Activated CD8-positive, alpha-beta memory T cell treated with anti-CD3 and anti-CD28 coated beads, Interleukin-2, amount 10 ng/mL, durations not matched to agents 7 days and 5 days (primary cell): ENCODE measurements at regions not wholly inside any gene's neighbourhood (a gene's known extent, or its start where the extent isn't known, plus 50 kb on each side); places are given as distances from the start of the nearest gene placed in this dataset.

Experiments
- ATAC-seq: fragments of 150-1000 bp; cut with Tn5 transposase; one replicate; pipeline ENCODE4 v1.10.0; 2021; ENCODE audit warnings: moderate library complexity
- CTCF ChIA-PET: fragments of 350-600 bp; sonication (Branson Sonifier 250); formaldehyde crosslinking; loops from one replicate; lab custom pipeline; 2021; ENCODE audit warnings: antibody characterized with exemption; lab: Charles Lee
- DNase-seq: peaks from one replicate; pipeline ENCODE4 v3.0.0-alpha.2; 2020
- H3K27ac Mint-ChIP-seq: one replicate; pipeline ENCODE4 v1.8.0; 2021; ENCODE audit warnings: mild to moderate bottlenecking, mixed read lengths
- H3K27me3 Mint-ChIP-seq: one replicate; pipeline ENCODE4 v1.8.0; 2021; ENCODE audit warnings: mixed read lengths
- H3K36me3 Mint-ChIP-seq: one replicate; pipeline ENCODE4 v1.8.0; 2021; ENCODE audit warnings: mild to moderate bottlenecking, mixed read lengths
- H3K4me1 Mint-ChIP-seq: one replicate; pipeline ENCODE4 v1.8.0; 2021; ENCODE audit warnings: mixed read lengths
- H3K4me3 Mint-ChIP-seq: one replicate; pipeline ENCODE4 v1.8.0; 2021; ENCODE audit warnings: mild to moderate bottlenecking, moderate library complexity, mixed read lengths
- H3K9me3 Mint-ChIP-seq: one replicate; pipeline ENCODE4 v1.8.0; 2022; ENCODE audit warnings: low read depth, mixed read lengths

DNA sequence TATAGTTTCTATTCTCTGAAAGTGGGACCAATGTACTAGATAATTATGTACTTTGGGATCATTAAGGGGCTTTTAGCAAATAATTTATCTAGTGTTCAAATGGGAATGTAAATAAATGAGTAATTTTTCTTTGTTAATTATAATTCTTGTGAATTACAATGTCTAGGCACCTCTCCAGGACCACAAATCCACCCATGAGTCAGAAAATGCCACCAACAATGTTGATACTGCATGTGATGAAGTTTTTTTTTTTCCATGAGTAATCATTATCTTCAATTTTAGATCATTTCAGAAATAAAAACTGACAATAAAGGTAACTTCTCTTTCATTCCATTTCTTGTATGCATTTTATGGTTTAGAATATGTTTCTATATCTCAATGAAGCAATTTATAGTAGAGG is 470.3 kb downstream of the VRK1 start:
- no peak overlapping the region for H3K27ac Mint-ChIP-seq
- no peaks in the 10 kb centered on the region for H3K36me3 Mint-ChIP-seq
- CTCF ChIA-PET = no interaction called here
- no peak for ATAC-seq
- no peaks in the 10 kb centered on the region for H3K9me3 Mint-ChIP-seq
- no peak overlapping the region for H3K4me3 Mint-ChIP-seq
- no peaks in the 10 kb centered on the region for H3K4me1 Mint-ChIP-seq
- DNase-seq = no peak
- peaks cover 12% of the 10 kb centered on the region for H3K27me3 Mint-ChIP-seq

DNA sequence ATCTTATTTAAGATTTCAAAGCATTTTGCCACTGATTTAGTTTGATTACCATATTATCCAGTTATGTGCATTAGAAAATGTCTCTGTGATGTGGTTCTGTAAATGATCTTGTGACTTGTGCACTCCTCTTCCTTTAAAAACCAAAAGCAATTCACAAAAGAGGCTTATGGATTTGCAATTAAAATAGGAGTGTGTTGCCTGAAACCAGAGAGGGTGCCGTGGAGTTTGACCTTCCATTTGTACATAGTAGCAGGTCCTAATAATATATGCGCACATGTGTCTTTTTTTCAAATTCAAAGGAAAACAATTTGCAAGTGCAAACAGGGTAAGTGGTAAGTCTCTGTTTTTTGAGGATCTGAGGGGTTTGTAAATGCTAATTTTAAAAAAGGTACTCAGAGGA is 470.9 kb downstream of the VRK1 start:
- Mint-ChIP-seq H3K36me3 (no peaks in the 10 kb centered on the region), H3K27me3 (peaks cover 12% of the 10 kb centered on the region), H3K9me3 (no peaks in the 10 kb centered on the region), H3K4me1 (no peaks in the 10 kb centered on the region), H3K4me3 (no peak overlapping the region), H3K27ac (no peak overlapping the region)
- ATAC-seq = no peak
- CTCF ChIA-PET = no interaction called here
- DNase-seq = no peak

DNA sequence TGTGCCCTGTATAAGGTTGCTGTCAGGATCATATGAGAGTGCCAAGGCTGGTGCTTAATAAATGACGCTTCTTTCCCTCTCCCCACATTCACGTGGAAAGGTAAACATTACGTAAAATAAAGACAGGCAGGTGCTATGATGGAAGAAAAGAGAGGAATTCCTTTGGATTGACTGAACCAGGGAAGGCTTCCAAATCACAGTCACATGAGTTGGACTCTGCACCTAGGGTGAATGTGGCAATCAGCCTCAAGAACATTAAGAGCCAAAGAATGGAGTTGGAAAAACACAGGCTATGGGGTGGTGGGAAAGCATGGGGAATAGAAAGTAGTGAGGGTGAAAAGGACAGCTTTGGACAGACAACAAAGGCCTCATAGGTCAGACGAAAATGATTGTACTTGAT is 473.1 kb downstream of the VRK1 start:
- Mint-ChIP-seq H3K27ac (no peak overlapping the region), H3K36me3 (no peaks in the 10 kb centered on the region), H3K4me3 (no peak overlapping the region), H3K9me3 (no peaks in the 10 kb centered on the region), H3K27me3 (peaks cover 12% of the 10 kb centered on the region), H3K4me1 (no peaks in the 10 kb centered on the region)
- DNase-seq = no peak
- CTCF ChIA-PET = no interaction called here
- no peak for ATAC-seq

DNA sequence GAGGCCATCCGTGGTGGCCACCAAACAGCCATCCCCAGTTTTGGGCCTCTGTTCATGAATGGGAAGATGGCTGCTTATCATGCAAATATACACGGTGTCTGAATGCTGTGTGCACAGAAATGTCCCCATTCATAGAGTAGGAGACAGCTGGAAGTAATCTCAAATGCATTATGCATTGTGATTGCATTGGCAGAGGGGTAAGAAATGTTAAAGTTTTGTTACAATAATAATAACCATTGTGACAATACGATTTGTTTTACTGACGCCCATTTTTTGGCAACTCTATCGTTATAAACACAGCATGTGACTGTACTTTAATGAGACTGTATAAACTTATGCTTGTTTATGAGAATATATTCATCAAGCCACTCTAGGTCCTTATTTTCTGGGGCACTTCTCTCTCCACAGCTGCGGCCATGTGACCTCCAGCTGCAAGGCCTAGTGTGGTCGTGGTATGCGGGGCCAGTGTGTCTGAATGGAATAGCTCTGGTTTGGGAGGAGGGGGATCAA is 474.3 kb downstream of the VRK1 start:
- Mint-ChIP-seq H3K36me3 (no peaks in the 10 kb centered on the region), H3K9me3 (no peaks in the 10 kb centered on the region), H3K27me3 (peaks cover 16% of the 10 kb centered on the region), H3K4me1 (peaks cover 7% of the 10 kb centered on the region), H3K27ac (no peak overlapping the region), H3K4me3 (no peak overlapping the region)
- CTCF ChIA-PET = no interaction called here
- no peak for ATAC-seq
- no peak for DNase-seq

DNA sequence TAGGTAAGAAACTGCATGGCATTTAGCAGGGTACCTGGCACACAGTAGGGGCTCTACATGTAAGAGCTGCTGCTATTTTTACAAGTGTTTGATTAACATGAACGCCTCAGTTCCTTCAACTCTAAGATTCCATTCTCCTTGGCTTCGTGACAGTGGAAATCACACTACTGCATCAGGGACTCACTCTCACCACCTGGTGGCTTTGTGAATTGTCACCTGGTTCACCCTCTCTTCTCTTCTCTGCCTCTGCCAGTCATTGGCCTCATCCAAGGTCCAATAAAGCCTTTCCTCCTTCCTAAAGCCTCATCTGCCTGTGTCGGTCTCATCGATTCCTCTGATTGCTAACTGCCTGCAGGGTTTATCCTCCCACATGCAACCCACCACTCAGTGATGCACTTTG is 476.4 kb downstream of the VRK1 start:
- H3K9me3 Mint-ChIP-seq = no peaks in the 10 kb centered on the region
- DNase-seq (no peak), ATAC-seq (no peak)
- peaks cover 18% of the 10 kb centered on the region for H3K27me3 Mint-ChIP-seq
- H3K4me1 Mint-ChIP-seq = peaks cover 13% of the 10 kb centered on the region
- H3K27ac Mint-ChIP-seq = no peak overlapping the region
- no peak overlapping the region for H3K4me3 Mint-ChIP-seq
- CTCF ChIA-PET = no interaction called here
- no peaks in the 10 kb centered on the region for H3K36me3 Mint-ChIP-seq

DNA sequence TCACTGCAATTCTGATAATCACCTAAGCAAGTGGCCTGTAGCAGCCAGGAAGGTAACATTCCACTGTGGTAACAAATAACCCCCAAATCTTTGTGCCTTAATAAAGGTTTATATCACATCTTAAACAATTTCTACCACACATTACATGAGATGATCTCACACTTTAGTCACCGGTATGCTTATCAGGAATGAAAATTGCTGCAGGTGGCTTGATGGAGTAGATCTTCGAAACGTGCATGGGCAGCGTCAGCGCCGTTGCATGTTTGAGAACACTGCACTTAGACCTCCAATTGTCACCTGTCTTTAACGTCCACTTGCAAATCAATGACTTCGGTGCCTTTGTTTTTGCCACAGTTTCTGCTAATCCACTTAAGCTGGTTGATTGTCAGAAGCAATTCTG is 477.4 kb downstream of the VRK1 start:
- ATAC-seq = no peak
- CTCF ChIA-PET = no interaction called here
- H3K9me3 Mint-ChIP-seq = no peaks in the 10 kb centered on the region
- H3K4me3 Mint-ChIP-seq = no peak overlapping the region
- no peak overlapping the region for H3K27ac Mint-ChIP-seq
- H3K36me3 Mint-ChIP-seq = no peaks in the 10 kb centered on the region
- H3K4me1 Mint-ChIP-seq = peaks cover 13% of the 10 kb centered on the region
- H3K27me3 Mint-ChIP-seq = peaks cover 18% of the 10 kb centered on the region
- DNase-seq = no peak

DNA sequence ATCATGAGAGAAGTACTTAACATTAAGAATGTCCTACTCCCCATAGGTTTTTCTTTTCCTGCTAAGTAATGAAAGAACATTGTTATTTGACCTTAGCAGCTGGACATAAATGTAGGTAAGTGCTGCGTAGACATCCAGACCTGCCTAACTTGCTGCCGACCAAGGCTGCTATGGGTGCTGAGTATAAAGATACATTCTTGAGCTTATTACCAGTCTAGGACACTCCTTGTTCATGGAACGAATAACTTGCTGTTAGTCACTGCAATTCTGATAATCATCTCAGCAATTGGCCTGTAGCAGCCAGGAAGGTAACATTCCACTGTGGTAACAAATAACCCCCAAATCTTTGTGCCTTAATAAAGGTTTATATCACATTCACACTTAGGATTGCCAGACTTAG is 478.1 kb downstream of the VRK1 start:
- no peak overlapping the region for H3K4me3 Mint-ChIP-seq
- no peak overlapping the region for H3K27ac Mint-ChIP-seq
- H3K27me3 Mint-ChIP-seq = peaks cover 18% of the 10 kb centered on the region
- CTCF ChIA-PET = no interaction called here
- H3K36me3 Mint-ChIP-seq = no peaks in the 10 kb centered on the region
- peaks cover 13% of the 10 kb centered on the region for H3K4me1 Mint-ChIP-seq
- no peaks in the 10 kb centered on the region for H3K9me3 Mint-ChIP-seq
- no peak for DNase-seq
- no peak for ATAC-seq

DNA sequence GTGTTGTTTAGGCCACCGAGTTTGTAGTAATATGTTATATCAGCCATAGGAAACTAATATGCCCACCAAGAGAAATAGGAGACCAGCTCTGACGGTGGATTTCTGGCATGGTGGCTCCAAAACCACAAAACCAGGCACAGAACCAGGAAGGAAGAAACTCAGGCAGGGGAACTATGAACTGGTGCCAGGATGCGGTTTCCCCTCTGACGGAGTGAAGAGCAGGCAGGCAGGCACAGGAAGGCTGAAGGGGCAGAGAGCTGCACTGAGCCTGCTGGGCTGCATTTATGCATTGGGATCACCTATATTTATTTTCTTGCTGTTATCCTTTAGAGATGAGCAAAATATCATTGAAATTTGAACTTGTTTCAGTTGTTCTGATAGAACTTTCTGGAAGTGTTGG is 479.4 kb downstream of the VRK1 start:
- no peak overlapping the region for H3K27ac Mint-ChIP-seq
- CTCF ChIA-PET = no interaction called here
- DNase-seq = peak; percentile 43

DNA sequence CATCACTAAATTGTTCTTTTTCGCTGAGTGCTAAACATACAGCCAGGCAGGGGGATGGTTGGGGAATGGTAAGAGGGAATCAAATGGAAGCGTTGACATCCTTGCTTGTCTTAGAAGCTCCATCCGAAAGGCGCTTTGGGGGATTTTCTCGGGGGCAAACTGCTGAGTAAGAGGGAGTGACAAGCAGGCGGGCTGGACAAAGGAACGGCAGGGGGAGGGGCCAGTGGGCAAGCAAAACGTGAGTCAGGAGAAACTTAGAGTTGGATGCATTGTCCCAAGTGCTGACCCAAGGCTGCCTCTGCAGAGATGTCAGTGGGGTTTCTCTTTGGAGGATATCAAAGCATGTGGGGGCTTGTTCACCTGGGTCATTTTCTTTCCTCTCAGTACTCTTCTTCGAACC is 480.5 kb downstream of the VRK1 start:
- peaks cover 13% of the 10 kb centered on the region for H3K4me1 Mint-ChIP-seq
- no peak overlapping the region for H3K4me3 Mint-ChIP-seq
- ATAC-seq = no peak
- no peaks in the 10 kb centered on the region for H3K36me3 Mint-ChIP-seq
- CTCF ChIA-PET = interaction anchor here (0.6 kb wide), 1 partner anchor 12 kb away, joined by 3 read pairs; no protein-coding TSS in a partner anchor
- H3K9me3 Mint-ChIP-seq = no peaks in the 10 kb centered on the region
- H3K27ac Mint-ChIP-seq = no peak overlapping the region
- no peak for DNase-seq
- H3K27me3 Mint-ChIP-seq = peaks cover 15% of the 10 kb centered on the region

More for the DNA sequence above, 479.4 kb downstream of the VRK1 start:
- Mint-ChIP-seq H3K4me1 (peaks cover 13% of the 10 kb centered on the region), H3K36me3 (no peaks in the 10 kb centered on the region), H3K4me3 (no peak overlapping the region), H3K27me3 (peaks cover 18% of the 10 kb centered on the region), H3K9me3 (no peaks in the 10 kb centered on the region)
- ATAC-seq = no peak

DNA sequence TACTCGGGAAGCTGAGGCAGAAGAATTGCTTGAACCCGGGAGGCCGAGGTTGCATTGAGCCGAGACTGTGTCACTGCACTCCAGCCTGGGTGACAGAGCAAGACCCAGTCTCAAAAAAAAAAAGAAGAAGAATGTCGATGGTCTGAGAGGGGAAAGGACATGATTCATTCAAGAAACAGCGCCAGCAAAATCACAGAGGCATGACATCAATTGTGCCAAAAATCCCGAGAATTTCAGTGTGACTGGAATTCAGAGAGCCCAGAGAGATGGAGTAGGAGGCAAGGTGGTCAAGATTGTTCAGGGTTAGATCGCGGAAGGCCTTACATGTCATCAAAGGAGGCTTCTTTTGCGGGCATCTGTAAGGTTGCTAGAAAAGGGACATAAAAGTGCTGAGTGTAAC is 483.3 kb downstream of the VRK1 start:
- Mint-ChIP-seq H3K27me3 (peaks cover 20% of the 10 kb centered on the region), H3K27ac (no peak overlapping the region), H3K36me3 (no peaks in the 10 kb centered on the region), H3K9me3 (no peaks in the 10 kb centered on the region), H3K4me3 (no peak overlapping the region), H3K4me1 (peaks cover 13% of the 10 kb centered on the region)
- ATAC-seq (no peak), DNase-seq (no peak)
- CTCF ChIA-PET = no interaction called here

DNA sequence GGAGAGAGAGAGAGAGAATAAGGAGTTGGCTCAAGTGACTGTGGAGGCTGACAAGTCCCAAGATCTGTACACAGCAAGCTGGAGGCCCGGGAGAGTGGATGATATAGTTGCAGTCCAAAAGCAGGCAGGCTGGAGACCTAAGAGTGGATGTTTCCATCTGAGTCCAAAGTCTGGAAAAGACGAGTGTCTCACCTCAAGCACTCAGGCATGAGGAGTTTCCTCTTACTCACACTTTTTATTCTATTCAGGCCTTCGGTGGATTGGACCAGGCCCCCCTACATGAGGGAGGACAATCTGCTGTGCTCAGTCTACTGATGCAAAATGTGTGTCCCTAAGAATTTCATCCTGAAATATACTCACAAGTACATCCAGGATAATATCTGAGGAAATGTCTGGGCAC is 484.6 kb downstream of the VRK1 start:
- CTCF ChIA-PET = no interaction called here
- Mint-ChIP-seq H3K36me3 (no peaks in the 10 kb centered on the region), H3K27ac (no peak overlapping the region), H3K27me3 (peaks cover 24% of the 10 kb centered on the region), H3K4me3 (no peak overlapping the region), H3K4me1 (peaks cover 3% of the 10 kb centered on the region), H3K9me3 (no peaks in the 10 kb centered on the region)
- no peak for ATAC-seq
- DNase-seq = no peak

DNA sequence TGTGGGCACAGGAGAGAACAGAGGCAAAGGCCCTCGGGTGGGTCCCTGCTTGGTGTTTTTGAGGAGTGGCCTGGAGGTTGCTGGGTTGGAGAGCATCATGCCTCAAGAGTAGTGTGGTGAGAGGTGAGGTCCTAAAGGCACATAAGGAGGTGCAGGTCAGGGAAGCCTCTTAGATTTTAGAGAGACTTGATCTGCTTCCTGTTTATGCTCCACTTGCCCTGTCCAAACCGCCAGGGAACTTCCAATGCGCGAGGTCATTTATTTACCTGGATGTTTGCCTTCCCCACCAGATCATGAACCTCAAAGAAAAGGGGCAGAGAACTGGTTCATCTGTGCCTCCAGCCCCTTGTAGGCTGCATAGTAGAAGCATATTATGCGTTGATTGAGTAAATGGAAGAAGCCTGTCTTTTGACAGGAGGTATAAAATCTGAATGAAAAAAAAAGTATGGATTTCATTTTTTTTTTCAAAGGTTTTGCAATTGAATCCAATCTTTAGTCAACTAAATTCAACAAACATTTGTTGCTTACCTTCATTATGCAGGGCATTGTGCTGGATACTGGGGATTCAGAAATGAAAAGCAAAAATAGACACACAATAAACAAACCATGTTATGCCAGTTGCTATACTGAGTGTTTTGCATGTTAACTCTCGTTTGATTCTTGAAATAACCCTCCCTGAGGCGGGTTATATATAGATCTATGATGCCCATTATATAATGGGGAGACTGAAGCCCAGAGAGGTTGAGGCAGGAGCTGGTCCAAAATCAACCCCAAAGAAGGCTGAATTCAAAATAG is 485.2 kb downstream of the VRK1 start:
- CTCF ChIA-PET = no interaction called here

DNA sequence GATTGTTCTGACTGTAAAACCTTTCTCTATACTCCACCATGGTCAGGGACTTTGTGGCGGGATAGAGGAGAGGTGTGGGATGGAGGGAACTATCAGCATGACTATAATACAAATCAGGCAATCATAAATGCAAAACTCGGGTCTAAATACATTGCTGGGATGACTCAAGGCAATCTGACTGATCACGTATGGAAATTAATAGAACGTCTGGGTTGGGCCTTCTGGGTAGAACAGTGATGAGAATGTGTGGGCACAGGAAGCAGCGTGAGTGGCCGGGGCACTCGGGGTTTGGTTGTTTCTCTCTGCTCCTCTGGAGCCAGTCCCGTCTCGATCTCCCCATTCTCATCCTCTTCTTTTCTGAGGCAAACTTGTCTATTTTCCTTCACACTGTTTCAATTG is 485.8 kb downstream of the VRK1 start:
- no peak overlapping the region for H3K4me3 Mint-ChIP-seq
- ATAC-seq = no peak
- H3K27me3 Mint-ChIP-seq = peaks cover 24% of the 10 kb centered on the region
- no peaks in the 10 kb centered on the region for H3K9me3 Mint-ChIP-seq
- H3K4me1 Mint-ChIP-seq = no peaks in the 10 kb centered on the region
- DNase-seq = no peak
- CTCF ChIA-PET = no interaction called here
- peaks cover 2% of the 10 kb centered on the region for H3K36me3 Mint-ChIP-seq
- H3K27ac Mint-ChIP-seq = no peak overlapping the region

More for the DNA sequence above, 485.2 kb downstream of the VRK1 start:
- Mint-ChIP-seq H3K4me1 (no peaks in the 10 kb centered on the region), H3K9me3 (no peaks in the 10 kb centered on the region), H3K36me3 (no peaks in the 10 kb centered on the region), H3K27ac (no peak overlapping the region), H3K4me3 (no peak overlapping the region), H3K27me3 (peaks cover 23% of the 10 kb centered on the region)
- no peak for DNase-seq
- ATAC-seq = no peak

DNA sequence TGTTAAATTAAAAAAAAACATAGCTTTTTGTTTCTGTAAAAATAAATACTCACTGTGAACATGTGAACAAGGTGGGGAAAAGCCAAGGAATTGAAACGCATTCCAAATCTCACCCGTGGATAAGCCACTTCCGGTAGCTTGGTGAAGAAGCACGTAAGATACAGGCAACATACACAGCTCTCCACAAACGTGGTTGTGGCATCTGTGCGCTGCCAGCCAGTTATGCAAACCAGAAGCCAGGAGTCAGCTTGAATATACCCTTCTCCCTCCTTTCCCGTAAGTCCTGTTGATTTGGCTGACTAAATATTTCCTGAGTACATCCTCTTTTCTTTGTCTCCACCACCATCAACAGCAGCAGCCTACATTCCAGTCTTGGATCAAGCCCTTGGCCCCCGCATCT is 486.2 kb downstream of the VRK1 start:
- CTCF ChIA-PET = no interaction called here

More for the DNA sequence above, 486.2 kb downstream of the VRK1 start:
- no peaks in the 10 kb centered on the region for H3K4me1 Mint-ChIP-seq
- no peak overlapping the region for H3K27ac Mint-ChIP-seq
- H3K27me3 Mint-ChIP-seq = peaks cover 27% of the 10 kb centered on the region
- no peak for DNase-seq
- no peak overlapping the region for H3K4me3 Mint-ChIP-seq
- no peaks in the 10 kb centered on the region for H3K9me3 Mint-ChIP-seq
- no peak for ATAC-seq
- H3K36me3 Mint-ChIP-seq = peaks cover 3% of the 10 kb centered on the region
